ENCODE measurements at regions not wholly inside any gene's neighbourhood (a gene's known extent, or its start where the extent isn't known, plus 50 kb on each side); places are given as distances from the start of the nearest gene placed in this dataset.

- TF ChIP-seq, protein P1, sequence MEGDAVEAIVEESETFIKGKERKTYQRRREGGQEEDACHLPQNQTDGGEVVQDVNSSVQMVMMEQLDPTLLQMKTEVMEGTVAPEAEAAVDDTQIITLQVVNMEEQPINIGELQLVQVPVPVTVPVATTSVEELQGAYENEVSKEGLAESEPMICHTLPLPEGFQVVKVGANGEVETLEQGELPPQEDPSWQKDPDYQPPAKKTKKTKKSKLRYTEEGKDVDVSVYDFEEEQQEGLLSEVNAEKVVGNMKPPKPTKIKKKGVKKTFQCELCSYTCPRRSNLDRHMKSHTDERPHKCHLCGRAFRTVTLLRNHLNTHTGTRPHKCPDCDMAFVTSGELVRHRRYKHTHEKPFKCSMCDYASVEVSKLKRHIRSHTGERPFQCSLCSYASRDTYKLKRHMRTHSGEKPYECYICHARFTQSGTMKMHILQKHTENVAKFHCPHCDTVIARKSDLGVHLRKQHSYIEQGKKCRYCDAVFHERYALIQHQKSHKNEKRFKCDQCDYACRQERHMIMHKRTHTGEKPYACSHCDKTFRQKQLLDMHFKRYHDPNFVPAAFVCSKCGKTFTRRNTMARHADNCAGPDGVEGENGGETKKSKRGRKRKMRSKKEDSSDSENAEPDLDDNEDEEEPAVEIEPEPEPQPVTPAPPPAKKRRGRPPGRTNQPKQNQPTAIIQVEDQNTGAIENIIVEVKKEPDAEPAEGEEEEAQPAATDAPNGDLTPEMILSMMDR (IDR thresholded peaks at IDR 0.05; ENCODE audit: low read length): no peak
- TF ChIP-seq EZH2 (optimal IDR thresholded peaks at IDR 0.05; ENCODE audit: low read depth, low read length): no peak
These were observed 194.6 kb downstream of the SEC23IP start for GRCh38 chr10:120087109-120087508.
